Panc1 (cell line): ENCODE measurements at regions not wholly inside any gene's neighbourhood (a gene's known extent, or its start where the extent isn't known, plus 50 kb on each side); places are given as distances from the start of the nearest gene placed in this dataset.

Experiments
- CTCF ChIP-seq: fragments of 450-650 bp; IDR thresholded peaks from 2 replicates; pipeline ENCODE4 v1.5.1; 2017; ENCODE audit warnings: mild to moderate bottlenecking
- POLR2AphosphoS5 ChIP-seq: IDR thresholded peaks from 2 replicates; pipeline ENCODE4 v1.6.1; 2012; ENCODE audit warnings: mild to moderate bottlenecking, low read depth, low read length, moderate library complexity
- REST ChIP-seq, 2 experiments: IDR thresholded peaks; 2 replicates each; pipeline ENCODE4 v1.6.1; 2011 to 2012; ENCODE audit warnings: low read depth in 2 of 2, control low read depth in 1 of 2, low read length in 1 of 2, mild to moderate bottlenecking in 1 of 2, moderate library complexity in 1 of 2; ENCODE audit not compliant: insufficient read depth in 1 of 2
- SIN3A ChIP-seq: IDR thresholded peaks from 2 replicates; pipeline ENCODE4 v1.6.1; 2012; ENCODE audit warnings: low read depth, mild to moderate bottlenecking, low read length, moderate library complexity, borderline replicate concordance; ENCODE audit not compliant: insufficient read depth
- TCF7L2 ChIP-seq: IDR thresholded peaks from 2 replicates; pipeline ENCODE4 v1.6.1; 2011; ENCODE audit warnings: mild to moderate bottlenecking, low read depth, low read length, inconsistent platforms

GRCh38 chr11:86745571-86745970, 54.8 kb upstream of the PRSS23 start:
- TF ChIP-seq CTCF (no peak), POLR2AphosphoS5 (no peak), SIN3A (no peak), TCF7L2 (no peak), REST (IDR thresholded peaks at IDR 0.05; ENCODE audit: insufficient read depth in 1 of 2, low read depth in 2 of 2, low read length in 1 of 2) (no peak)
